HG03066 (cell line): ENCODE measurements at regions not wholly inside any gene's neighbourhood (a gene's known extent, or its start where the extent isn't known, plus 50 kb on each side); places are given as distances from the start of the nearest gene placed in this dataset.

Source experiments
- ATAC-seq: cut with Tn5 transposase; IDR thresholded peaks from one replicate; pipeline ENCODE4 v1.9.1; 2021; ENCODE audit warnings: low read depth; ENCODE audit not compliant: unreplicated experiment

GRCh38 chr2:122003196-122003940 is 247.9 kb downstream of the TSN start:
- no peak for ATAC-seq

GRCh38 chr2:122007126-122007525 is 251.7 kb downstream of the TSN start:
- no peak for ATAC-seq

GRCh38 chr2:122007577-122007976 is 252.1 kb downstream of the TSN start:
- ATAC-seq: no peak

- no peak for ATAC-seq
Observed at GRCh38 chr2:122009561-122009960, 254.1 kb downstream of the TSN start.

GRCh38 chr2:122011493-122012270 is 256.2 kb downstream of the TSN start:
- ATAC-seq: no peak

- no peak for ATAC-seq
Observed at GRCh38 chr2:122018736-122019135, 263.3 kb downstream of the TSN start.

GRCh38 chr2:122019724-122020123 is 264.3 kb downstream of the TSN start:
- ATAC-seq: no peak

- no peak for ATAC-seq
Observed at GRCh38 chr2:122020377-122020776, 264.9 kb downstream of the TSN start.

GRCh38 chr2:122021941-122022340 is 266.5 kb downstream of the TSN start:
- ATAC-seq: no peak

GRCh38 chr2:122022531-122022930 is 267.1 kb downstream of the TSN start:
- no peak for ATAC-seq

GRCh38 chr2:122023059-122023864 is 267.8 kb downstream of the TSN start:
- ATAC-seq: no peak

- ATAC-seq: no peak
Observed at GRCh38 chr2:122027510-122028217, 272.2 kb downstream of the TSN start.

- no peak for ATAC-seq
Observed at GRCh38 chr2:122028371-122029100, 273.1 kb downstream of the TSN start.

- ATAC-seq: no peak
Observed at GRCh38 chr2:122029456-122029855, 274.0 kb downstream of the TSN start.

GRCh38 chr2:122029945-122030344 is 274.5 kb downstream of the TSN start:
- ATAC-seq: no peak

- ATAC-seq: no peak
Observed at GRCh38 chr2:122031544-122032263, 276.3 kb downstream of the TSN start.

- ATAC-seq: no peak
Observed at GRCh38 chr2:122032264-122032645, 276.8 kb downstream of the TSN start.

- no peak for ATAC-seq
Observed at GRCh38 chr2:122033778-122034177, 278.3 kb downstream of the TSN start.

GRCh38 chr2:122034344-122034743 is 278.9 kb downstream of the TSN start:
- ATAC-seq: no peak
